AG04450 (cell line): ENCODE measurements at regions not wholly inside any gene's neighbourhood (a gene's known extent, or its start where the extent isn't known, plus 50 kb on each side); places are given as distances from the start of the nearest gene placed in this dataset.

Source experiments
- CTCF ChIA-PET: fragments of 300-600, 350-600 bp; formaldehyde crosslinking; extraction: SDS; loops from one replicate; lab custom pipeline; 2022; ENCODE audit warnings: antibody characterized with exemption, inconsistent platforms; lab: Charles Lee
- POLR2A ChIA-PET: fragments of 350-600 bp; formaldehyde crosslinking; extraction: SDS; loops from one replicate; lab custom pipeline; 2021; ENCODE audit warnings: antibody characterized with exemption, inconsistent platforms; lab: Yijun Ruan, JAX
- DNase-seq: peaks from one replicate; pipeline ENCODE4 v3.0.0-alpha.2; 2011; ENCODE audit warnings: low read depth, low spot score
- H3K27ac ChIP-seq: one replicate; pipeline ENCODE4 v1.5.1; 2012; ENCODE audit warnings: low read depth, low read length, control low read depth
- H3K27me3 ChIP-seq: one replicate; pipeline ENCODE4 v1.6.0; 2012; ENCODE audit warnings: low read length; ENCODE audit not compliant: control insufficient read depth, insufficient read depth
- H3K4me3 ChIP-seq: 2 replicates; pipeline ENCODE4 v1.5.1; 2011; ENCODE audit warnings: mild to moderate bottlenecking, low read depth, low read length, control low read depth
- H3K9me3 ChIP-seq: 2 replicates; pipeline ENCODE4 v1.5.1; 2012; ENCODE audit warnings: low read length; ENCODE audit not compliant: control insufficient read depth, insufficient read depth
- TF ChIP-seq, protein P1 (sequence below): IDR thresholded peaks from 2 replicates; pipeline ENCODE4 v1.5.1; 2011; ENCODE audit warnings: low read depth, low read length, control low read depth, inconsistent platforms

DNA sequence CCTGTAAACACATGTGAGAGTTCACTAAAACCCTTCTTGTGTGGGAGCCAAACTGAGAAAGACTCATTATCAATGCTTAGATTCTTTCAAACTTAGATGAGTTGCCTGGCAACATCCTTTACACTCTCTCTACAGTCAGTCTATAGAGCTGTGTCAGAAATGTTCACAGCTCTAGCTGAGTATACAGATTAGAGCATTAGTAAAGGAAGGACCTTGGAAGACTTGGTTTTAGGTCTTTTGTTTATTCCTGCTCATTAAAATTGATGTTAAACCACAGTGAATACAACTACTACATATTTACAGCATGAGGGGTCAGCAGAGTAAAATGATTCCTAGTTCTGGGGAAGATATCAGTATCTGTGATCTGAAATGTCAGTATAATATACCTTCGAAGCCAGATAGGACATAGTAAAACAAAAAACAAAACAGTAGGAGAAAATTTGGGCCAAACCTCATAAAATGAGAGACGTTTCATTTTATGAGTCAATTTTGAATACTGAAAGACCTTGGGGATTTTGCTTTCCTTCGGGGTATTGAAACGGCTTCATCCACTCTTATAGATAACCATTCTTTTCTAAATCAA, 186.0 kb downstream of the TANC2 start:
- ChIA-PET POLR2A (no interaction called here), CTCF (interaction anchor here (0.8 kb wide), 1 partner anchor 20 kb away, joined by 4 read pairs; no protein-coding TSS in a partner anchor)
- H3K4me3 ChIP-seq = no peak overlapping the region
- no peak overlapping the region for H3K27ac ChIP-seq
- no peaks in the 10 kb centered on the region for H3K9me3 ChIP-seq
- DNase-seq = no peak
- TF ChIP-seq, protein P1, sequence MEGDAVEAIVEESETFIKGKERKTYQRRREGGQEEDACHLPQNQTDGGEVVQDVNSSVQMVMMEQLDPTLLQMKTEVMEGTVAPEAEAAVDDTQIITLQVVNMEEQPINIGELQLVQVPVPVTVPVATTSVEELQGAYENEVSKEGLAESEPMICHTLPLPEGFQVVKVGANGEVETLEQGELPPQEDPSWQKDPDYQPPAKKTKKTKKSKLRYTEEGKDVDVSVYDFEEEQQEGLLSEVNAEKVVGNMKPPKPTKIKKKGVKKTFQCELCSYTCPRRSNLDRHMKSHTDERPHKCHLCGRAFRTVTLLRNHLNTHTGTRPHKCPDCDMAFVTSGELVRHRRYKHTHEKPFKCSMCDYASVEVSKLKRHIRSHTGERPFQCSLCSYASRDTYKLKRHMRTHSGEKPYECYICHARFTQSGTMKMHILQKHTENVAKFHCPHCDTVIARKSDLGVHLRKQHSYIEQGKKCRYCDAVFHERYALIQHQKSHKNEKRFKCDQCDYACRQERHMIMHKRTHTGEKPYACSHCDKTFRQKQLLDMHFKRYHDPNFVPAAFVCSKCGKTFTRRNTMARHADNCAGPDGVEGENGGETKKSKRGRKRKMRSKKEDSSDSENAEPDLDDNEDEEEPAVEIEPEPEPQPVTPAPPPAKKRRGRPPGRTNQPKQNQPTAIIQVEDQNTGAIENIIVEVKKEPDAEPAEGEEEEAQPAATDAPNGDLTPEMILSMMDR = no peak
- no peaks in the 10 kb centered on the region for H3K27me3 ChIP-seq

DNA sequence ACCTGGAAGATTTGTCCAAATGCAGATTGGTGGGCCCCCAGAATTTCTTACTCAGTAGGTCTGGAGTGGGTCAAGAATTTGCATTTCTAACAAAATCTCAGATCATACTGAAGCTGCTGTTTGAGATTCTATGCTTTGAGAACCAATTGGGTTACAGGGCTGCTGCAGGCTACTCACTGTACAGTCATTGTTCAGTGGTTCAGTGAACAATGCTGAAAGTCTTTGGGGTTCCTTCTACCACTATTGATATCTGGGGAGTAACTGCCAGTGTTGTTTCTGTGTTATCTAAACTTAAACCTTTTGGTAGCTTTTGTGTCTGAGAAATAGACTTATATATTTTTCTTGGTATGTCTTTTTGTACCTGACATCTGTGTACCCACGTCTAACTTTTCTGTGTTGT, 187.5 kb downstream of the TANC2 start:
- H3K4me3 ChIP-seq = no peak overlapping the region
- CTCF ChIA-PET = interaction anchor here (1.0 kb wide), 1 partner anchor 253 kb away, joined by 4 read pairs; no protein-coding TSS in a partner anchor

DNA sequence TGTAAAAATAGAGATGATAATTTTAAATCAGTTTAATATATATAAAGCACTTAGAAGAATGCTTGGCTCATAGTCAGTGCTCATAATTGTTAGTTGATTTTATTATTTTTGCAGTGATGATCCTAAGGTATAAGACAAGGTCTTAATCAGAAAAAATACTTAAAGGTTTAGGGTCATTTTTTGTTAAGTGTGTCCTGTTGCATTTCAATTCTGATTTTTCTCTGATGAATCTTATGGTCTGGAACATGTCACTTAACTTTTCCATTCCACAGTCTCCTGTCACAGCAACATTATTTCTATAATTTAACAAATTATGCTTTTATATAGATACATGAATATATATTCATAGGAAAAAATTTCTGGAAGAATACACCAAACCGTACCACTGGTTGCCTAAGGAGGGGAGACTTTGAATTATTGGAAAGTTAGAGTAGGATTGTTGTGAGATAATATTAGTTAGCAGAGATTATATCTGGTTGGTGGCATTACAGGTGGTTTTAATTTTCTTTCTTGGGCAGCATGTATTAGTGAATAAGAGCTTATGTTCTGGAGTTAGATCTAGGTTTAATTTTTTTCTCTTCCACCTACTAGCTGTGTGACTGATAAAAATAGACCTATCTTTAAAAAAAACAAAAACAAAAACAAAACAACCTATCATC, 188.7 kb downstream of the TANC2 start:
- no peaks in the 10 kb centered on the region for H3K9me3 ChIP-seq
- ChIA-PET CTCF (no interaction called here), POLR2A (no interaction called here)
- no peaks in the 10 kb centered on the region for H3K27me3 ChIP-seq
- no peak for DNase-seq
- TF ChIP-seq, protein P1 = no peak
- H3K4me3 ChIP-seq = no peak overlapping the region
- H3K27ac ChIP-seq = no peak overlapping the region

More for the DNA sequence above, 187.5 kb downstream of the TANC2 start:
- Histone ChIP-seq H3K9me3 (no peaks in the 10 kb centered on the region), H3K27ac (no peak overlapping the region), H3K27me3 (no peaks in the 10 kb centered on the region)
- POLR2A ChIA-PET = no interaction called here
- TF ChIP-seq, protein P1 = no peak
- no peak for DNase-seq

DNA sequence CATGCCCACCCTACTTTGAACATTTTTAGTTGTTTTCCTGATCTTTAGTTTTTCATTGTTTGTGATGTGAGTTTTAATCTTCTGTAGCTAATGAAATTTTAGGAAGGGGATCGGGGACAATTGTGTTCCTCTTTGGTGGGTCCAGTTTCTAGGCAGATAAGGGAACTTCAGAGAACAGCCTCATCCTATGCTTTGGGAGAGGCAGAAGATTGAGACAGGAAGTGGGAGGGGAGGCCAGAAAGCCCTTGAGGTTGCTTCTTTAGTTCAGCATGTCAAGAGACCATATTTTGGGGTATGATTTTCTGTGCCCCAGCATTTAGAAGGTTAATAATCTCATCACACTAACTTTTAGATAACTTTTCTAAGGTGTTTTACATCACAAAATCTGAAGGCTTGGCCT, 191.0 kb downstream of the TANC2 start:
- CTCF ChIA-PET = no interaction called here
- H3K4me3 ChIP-seq = no peak overlapping the region
- POLR2A ChIA-PET = no interaction called here

More for the DNA sequence above, 191.0 kb downstream of the TANC2 start:
- Histone ChIP-seq H3K27me3 (no peaks in the 10 kb centered on the region), H3K27ac (no peak overlapping the region), H3K9me3 (no peaks in the 10 kb centered on the region)
- TF ChIP-seq, protein P1 = no peak
- no peak for DNase-seq
